Thoracic aorta (tissue), 2 donors: ENCODE measurements at regions not wholly inside any gene's neighbourhood (a gene's known extent, or its start where the extent isn't known, plus 50 kb on each side); places are given as distances from the start of the nearest gene placed in this dataset.

Experiments
- ATAC-seq: fragments of 150-250 bp; one replicate; pipeline ENCODE4 v1.8.0; 2017; ENCODE audit warnings: low read depth; ENCODE audit not compliant: insufficient number of reproducible peaks, low FRiP score
- DNase-seq: peaks from one replicate; pipeline ENCODE4 v3.0.0-alpha.2; 2020; ENCODE audit warnings: low spot score
- H3K27ac ChIP-seq, 2 donors: fragments of 200-600 bp; sonication (generic); 1 replicate in 1 of 2; 2 replicates in 1 of 2; pipeline ENCODE4 v1.5.1; 2016; ENCODE audit warnings: mild to moderate bottlenecking in 2 of 2, moderate library complexity in 2 of 2
- H3K27me3 ChIP-seq: fragments of 200-600 bp; sonication (generic); replicated peaks from 2 replicates; pipeline ENCODE4 v1.6.0; 2016; ENCODE audit warnings: mild to moderate bottlenecking; ENCODE audit not compliant: insufficient read depth
- H3K36me3 ChIP-seq: fragments of 200-600 bp; sonication (generic); one replicate; pipeline ENCODE4 v1.5.1; 2016
- H3K4me1 ChIP-seq, 2 donors: fragments of 200-600 bp; sonication (generic); 1 replicate in 1 of 2; 2 replicates in 1 of 2; pipeline versions ENCODE4 v1.5.1 to v1.6.0; 2016; ENCODE audit warnings: low read depth in 2 of 2, mild to moderate bottlenecking in 1 of 2; ENCODE audit not compliant: control insufficient read depth in 1 of 2
- H3K4me3 ChIP-seq: fragments of 200-600 bp; sonication (generic); 2 replicates; pipeline ENCODE4 v1.5.1; 2016; ENCODE audit warnings: mild to moderate bottlenecking
- H3K9me3 ChIP-seq: fragments of 200-600 bp; sonication (generic); 2 replicates; pipeline ENCODE4 v1.5.1; 2016
- TF ChIP-seq, protein P1 (sequence below): fragments of 200-600 bp; sonication (generic); IDR thresholded peaks from one replicate; pipeline ENCODE4 v1.5.1; 2019; ENCODE audit warnings: antibody characterized with exemption

DNA sequence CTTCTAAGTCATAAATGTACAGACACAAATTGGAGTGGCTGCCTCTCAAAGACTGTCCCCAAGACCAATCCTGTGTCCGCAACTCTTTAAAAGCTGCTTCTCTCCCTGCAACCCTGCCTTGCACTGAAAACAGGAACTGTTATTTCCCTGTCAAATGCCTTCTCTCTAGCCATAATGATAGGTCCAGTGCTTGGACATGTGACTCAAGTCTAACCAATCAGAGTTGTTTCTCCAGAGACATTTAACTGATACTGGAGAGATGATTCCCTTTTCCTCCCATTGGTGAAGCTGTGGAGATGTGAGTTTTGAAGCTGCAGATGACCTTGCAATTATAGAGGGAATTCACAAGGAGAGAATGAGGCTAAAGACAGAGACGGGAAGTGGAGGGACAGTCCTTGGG lies 253.3 kb upstream of the CDH5 start:
- H3K36me3 ChIP-seq, result no peaks in the 10 kb centered on the region
- TF ChIP-seq, protein P1, sequence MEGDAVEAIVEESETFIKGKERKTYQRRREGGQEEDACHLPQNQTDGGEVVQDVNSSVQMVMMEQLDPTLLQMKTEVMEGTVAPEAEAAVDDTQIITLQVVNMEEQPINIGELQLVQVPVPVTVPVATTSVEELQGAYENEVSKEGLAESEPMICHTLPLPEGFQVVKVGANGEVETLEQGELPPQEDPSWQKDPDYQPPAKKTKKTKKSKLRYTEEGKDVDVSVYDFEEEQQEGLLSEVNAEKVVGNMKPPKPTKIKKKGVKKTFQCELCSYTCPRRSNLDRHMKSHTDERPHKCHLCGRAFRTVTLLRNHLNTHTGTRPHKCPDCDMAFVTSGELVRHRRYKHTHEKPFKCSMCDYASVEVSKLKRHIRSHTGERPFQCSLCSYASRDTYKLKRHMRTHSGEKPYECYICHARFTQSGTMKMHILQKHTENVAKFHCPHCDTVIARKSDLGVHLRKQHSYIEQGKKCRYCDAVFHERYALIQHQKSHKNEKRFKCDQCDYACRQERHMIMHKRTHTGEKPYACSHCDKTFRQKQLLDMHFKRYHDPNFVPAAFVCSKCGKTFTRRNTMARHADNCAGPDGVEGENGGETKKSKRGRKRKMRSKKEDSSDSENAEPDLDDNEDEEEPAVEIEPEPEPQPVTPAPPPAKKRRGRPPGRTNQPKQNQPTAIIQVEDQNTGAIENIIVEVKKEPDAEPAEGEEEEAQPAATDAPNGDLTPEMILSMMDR, result no peak
- H3K4me1 ChIP-seq, result no peaks in the 10 kb centered on the region
- no peak overlapping the region for H3K4me3 ChIP-seq
- no peak overlapping the region for H3K27ac ChIP-seq
- no peaks in the 10 kb centered on the region for H3K9me3 ChIP-seq
- DNase-seq, result no peak
- H3K27me3 ChIP-seq, result no peaks in the 10 kb centered on the region
- ATAC-seq, result no peak

DNA sequence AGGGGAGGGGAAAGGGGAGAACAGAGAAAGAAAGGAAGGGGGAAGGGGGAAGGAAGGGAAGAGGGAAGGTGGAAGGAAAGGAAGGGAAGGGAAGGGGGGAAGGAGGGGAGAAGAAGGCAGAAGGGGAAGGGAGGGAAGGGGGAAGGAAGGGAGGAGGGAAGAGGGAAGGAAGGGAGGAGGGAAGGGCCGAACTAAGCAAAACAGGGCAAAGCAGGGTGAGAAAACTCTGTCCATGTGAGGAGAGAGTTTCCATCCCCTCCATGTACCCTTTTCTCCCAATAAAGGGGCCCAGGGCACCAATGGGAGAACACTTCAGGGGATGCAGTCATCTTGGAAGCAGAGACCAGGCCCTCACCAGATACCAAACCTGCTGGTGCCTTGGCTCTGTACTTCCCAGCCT lies 256.8 kb upstream of the CDH5 start:
- Histone ChIP-seq H3K27ac (no peak overlapping the region), H3K4me1 (no peaks in the 10 kb centered on the region), H3K4me3 (no peak overlapping the region), H3K36me3 (no peaks in the 10 kb centered on the region), H3K9me3 (no peaks in the 10 kb centered on the region), H3K27me3 (no peaks in the 10 kb centered on the region)
- ATAC-seq (no peak), DNase-seq (no peak)
- TF ChIP-seq, protein P1, result no peak

DNA sequence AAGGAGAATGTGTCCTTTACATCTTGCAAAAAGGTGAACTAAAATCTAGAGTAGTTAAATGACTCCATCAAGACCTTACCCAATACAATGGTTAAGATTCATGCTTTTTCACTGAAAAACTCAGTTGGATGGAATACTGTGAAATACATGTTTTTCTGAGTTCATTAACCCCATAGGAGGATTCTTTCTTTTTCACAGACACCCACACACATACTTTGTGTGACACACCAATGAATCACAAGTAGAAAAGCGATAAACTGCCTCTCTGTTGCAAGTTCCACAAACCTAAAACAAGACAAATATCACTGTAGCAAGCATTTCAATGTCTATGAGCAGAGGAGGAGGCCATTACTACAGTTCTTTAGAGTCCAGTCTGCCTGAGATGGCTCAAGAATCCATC lies 258.8 kb upstream of the CDH5 start:
- no peak overlapping the region for H3K27ac ChIP-seq
- no peaks in the 10 kb centered on the region for H3K9me3 ChIP-seq
- H3K27me3 ChIP-seq, result no peaks in the 10 kb centered on the region
- H3K4me1 ChIP-seq, result no peaks in the 10 kb centered on the region
- no peak for ATAC-seq
- no peak for DNase-seq
- no peak overlapping the region for H3K4me3 ChIP-seq
- no peaks in the 10 kb centered on the region for H3K36me3 ChIP-seq
- TF ChIP-seq, protein P1, result no peak

DNA sequence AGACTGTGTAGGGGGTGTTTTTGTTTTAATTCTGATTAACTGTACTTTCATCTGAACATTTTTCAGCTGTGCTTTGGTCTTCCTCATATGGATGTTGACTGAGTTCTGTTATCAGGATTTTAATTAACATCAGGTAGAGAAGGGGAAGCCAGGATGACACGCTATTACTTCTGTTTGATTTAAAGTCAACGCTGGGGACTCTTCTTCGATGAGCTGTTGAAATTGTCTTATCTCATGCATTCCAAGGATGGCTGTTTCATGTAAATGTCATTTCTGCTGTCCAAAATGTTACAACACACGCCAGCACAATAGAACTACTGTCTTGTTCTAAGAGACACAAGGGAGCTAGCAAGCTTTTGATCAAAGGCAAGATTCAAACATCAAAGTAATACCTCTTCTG lies 263.3 kb upstream of the CDH5 start:
- ATAC-seq, result no peak
- H3K4me3 ChIP-seq, result no peak overlapping the region
- no peaks in the 10 kb centered on the region for H3K36me3 ChIP-seq
- no peaks in the 10 kb centered on the region for H3K9me3 ChIP-seq
- TF ChIP-seq, protein P1, result no peak
- H3K4me1 ChIP-seq, result no peaks in the 10 kb centered on the region
- H3K27ac ChIP-seq, result no peak overlapping the region
- no peak for DNase-seq
- no peaks in the 10 kb centered on the region for H3K27me3 ChIP-seq

DNA sequence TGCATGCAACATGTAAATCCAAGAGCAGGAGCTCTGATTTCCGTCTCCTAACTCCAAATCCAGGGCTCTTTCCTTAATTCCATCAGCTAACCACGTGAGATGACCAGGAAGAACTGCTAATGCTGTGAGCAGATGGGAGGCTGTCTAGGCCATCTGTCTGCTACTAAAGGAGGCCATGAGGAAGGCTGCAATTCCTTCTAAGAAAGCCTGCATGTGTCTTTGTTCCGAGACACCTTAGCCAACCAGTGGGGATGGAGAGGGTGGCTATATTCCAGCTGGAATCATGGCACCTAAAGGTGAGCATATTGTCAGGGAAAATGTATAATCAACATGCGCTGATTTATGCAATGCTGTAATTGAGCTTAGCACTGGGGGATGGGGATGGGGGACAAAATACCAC lies 267.2 kb upstream of the CDH5 start:
- Histone ChIP-seq H3K36me3 (no peaks in the 10 kb centered on the region), H3K9me3 (no peaks in the 10 kb centered on the region), H3K4me1 (no peaks in the 10 kb centered on the region), H3K4me3 (no peak overlapping the region), H3K27me3 (no peaks in the 10 kb centered on the region), H3K27ac (no peak overlapping the region)
- TF ChIP-seq, protein P1, result no peak
- ATAC-seq, result no peak
- no peak for DNase-seq
